DND-41 (cell line): ENCODE measurements at regions not wholly inside any gene's neighbourhood (a gene's known extent, or its start where the extent isn't known, plus 50 kb on each side); places are given as distances from the start of the nearest gene placed in this dataset.

Source experiments
- ATAC-seq: fragments of 200-7000 bp; cut with Tn5 transposase; 3 replicates; pipeline ENCODE4 v1.9.1; 2021; ENCODE audit warnings: low read depth; ENCODE audit not compliant: insufficient read depth
- DNase-seq: peaks from one replicate; pipeline ENCODE4 v3.0.0-alpha.2; 2020
- H2AFZ ChIP-seq: 2 replicates; pipeline ENCODE4 v1.6.0; 2012; ENCODE audit warnings: low read depth, low read length
- H3K27ac ChIP-seq: 2 replicates; pipeline ENCODE4 v1.5.1; 2012; ENCODE audit warnings: low read length, inconsistent platforms
- H3K27me3 ChIP-seq: fragments of 200-600 bp; sonication (generic); 2 replicates; pipeline ENCODE4 v1.6.0; 2012; ENCODE audit warnings: low read length, mild to moderate bottlenecking, inconsistent platforms; ENCODE audit not compliant: insufficient read depth, poor library complexity
- H3K36me3 ChIP-seq: 2 replicates; pipeline ENCODE4 v1.5.1; 2012; ENCODE audit warnings: low read length, inconsistent platforms; ENCODE audit not compliant: insufficient read depth
- H3K4me1 ChIP-seq: 2 replicates; pipeline ENCODE4 v1.5.1; 2012; ENCODE audit warnings: mild to moderate bottlenecking, low read length; ENCODE audit not compliant: insufficient read depth
- H3K4me2 ChIP-seq: 2 replicates; pipeline ENCODE4 v1.6.0; 2012; ENCODE audit warnings: mild to moderate bottlenecking, moderate library complexity, low read length, inconsistent platforms; ENCODE audit not compliant: insufficient read depth
- H3K4me3 ChIP-seq, 2 experiments: fragments of 200-600 bp in 1 of 2; shearing (Covaris generic) in 1 of 2; 2 replicates each; pipeline ENCODE4 v1.5.1; 2012 to 2016; ENCODE audit warnings: inconsistent platforms in 2 of 2, low read length in 2 of 2, mild to moderate bottlenecking in 2 of 2, low read depth in 1 of 2, moderate library complexity in 1 of 2
- H3K79me2 ChIP-seq: 2 replicates; pipeline ENCODE4 v1.6.0; 2012; ENCODE audit warnings: low read length, inconsistent platforms; ENCODE audit not compliant: insufficient read depth
- H3K9ac ChIP-seq: 2 replicates; pipeline ENCODE4 v1.6.0; 2012; ENCODE audit warnings: low read depth, mild to moderate bottlenecking, inconsistent platforms, low read length, moderate library complexity
- H3K9me3 ChIP-seq: 2 replicates; pipeline ENCODE4 v1.5.1; 2012; ENCODE audit warnings: low read length, moderate library complexity, mild to moderate bottlenecking, inconsistent platforms; ENCODE audit not compliant: insufficient read depth, severe bottlenecking
- H4K20me1 ChIP-seq: 2 replicates; pipeline ENCODE4 v1.6.0; 2012; ENCODE audit warnings: low read length; ENCODE audit not compliant: insufficient read depth
- EZH2 ChIP-seq: IDR thresholded peaks from 3 replicates; pipeline ENCODE4 v1.6.1; 2012; ENCODE audit warnings: borderline replicate concordance, low read depth, mild to moderate bottlenecking, moderate library complexity, low read length, inconsistent platforms; ENCODE audit not compliant: severe bottlenecking
- TF ChIP-seq, protein P1 (sequence below): IDR thresholded peaks from 2 replicates; pipeline ENCODE4 v1.5.1; 2012; ENCODE audit warnings: borderline replicate concordance, low read length, moderate library complexity, mild to moderate bottlenecking; ENCODE audit not compliant: poor library complexity, severe bottlenecking; ENCODE audit errors: extremely low read depth

DNA sequence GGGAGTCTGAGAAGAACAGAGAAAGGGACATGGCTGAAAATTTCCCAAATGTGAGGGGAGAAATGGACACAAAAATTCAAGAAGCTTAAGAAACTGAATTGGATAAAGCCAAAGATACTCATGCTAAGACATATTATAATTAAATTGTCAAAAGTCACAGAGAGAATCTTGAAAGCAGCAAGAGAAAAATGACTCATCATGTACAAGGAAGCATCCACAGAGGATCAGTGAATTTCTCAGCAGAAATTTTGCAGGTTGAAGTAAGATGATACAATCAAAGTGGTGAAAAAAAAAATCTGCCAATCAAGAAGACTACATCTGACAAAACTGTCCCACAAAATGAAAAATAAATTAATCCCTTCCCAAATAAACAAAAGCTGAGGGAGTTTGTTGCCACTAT, 56.8 kb downstream of the MPP7 start:
- Histone ChIP-seq H3K9ac (no peak overlapping the region), H3K4me3 (no peak overlapping the region), H3K79me2 (no peaks in the 10 kb centered on the region), H3K4me2 (no peak overlapping the region), H2AFZ (no peak overlapping the region), H3K27ac (no peak overlapping the region), H3K4me1 (no peaks in the 10 kb centered on the region), H3K27me3 (peaks cover 9% of the 10 kb centered on the region), H3K9me3 (no peaks in the 10 kb centered on the region), H3K36me3 (no peaks in the 10 kb centered on the region), H4K20me1 (no peaks in the 10 kb centered on the region)
- ATAC-seq, result no peak
- no peak for DNase-seq
- TF ChIP-seq, protein P1, sequence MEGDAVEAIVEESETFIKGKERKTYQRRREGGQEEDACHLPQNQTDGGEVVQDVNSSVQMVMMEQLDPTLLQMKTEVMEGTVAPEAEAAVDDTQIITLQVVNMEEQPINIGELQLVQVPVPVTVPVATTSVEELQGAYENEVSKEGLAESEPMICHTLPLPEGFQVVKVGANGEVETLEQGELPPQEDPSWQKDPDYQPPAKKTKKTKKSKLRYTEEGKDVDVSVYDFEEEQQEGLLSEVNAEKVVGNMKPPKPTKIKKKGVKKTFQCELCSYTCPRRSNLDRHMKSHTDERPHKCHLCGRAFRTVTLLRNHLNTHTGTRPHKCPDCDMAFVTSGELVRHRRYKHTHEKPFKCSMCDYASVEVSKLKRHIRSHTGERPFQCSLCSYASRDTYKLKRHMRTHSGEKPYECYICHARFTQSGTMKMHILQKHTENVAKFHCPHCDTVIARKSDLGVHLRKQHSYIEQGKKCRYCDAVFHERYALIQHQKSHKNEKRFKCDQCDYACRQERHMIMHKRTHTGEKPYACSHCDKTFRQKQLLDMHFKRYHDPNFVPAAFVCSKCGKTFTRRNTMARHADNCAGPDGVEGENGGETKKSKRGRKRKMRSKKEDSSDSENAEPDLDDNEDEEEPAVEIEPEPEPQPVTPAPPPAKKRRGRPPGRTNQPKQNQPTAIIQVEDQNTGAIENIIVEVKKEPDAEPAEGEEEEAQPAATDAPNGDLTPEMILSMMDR, result no peak
- no peak for TF ChIP-seq EZH2

- H3K4me3 ChIP-seq, result no peak overlapping the region
- no peaks in the 10 kb centered on the region for H3K4me1 ChIP-seq
- no peaks in the 10 kb centered on the region for H3K9me3 ChIP-seq
- H4K20me1 ChIP-seq, result no peaks in the 10 kb centered on the region
- DNase-seq (no peak), ATAC-seq (no peak)
- no peaks in the 10 kb centered on the region for H3K79me2 ChIP-seq
- H3K27ac ChIP-seq, result no peak overlapping the region
- H3K36me3 ChIP-seq, result no peaks in the 10 kb centered on the region
- H3K9ac ChIP-seq, result no peak overlapping the region
- H2AFZ ChIP-seq, result no peak overlapping the region
- no peak for TF ChIP-seq EZH2
- TF ChIP-seq, protein P1, result no peak
- H3K27me3 ChIP-seq, result peaks cover 9% of the 10 kb centered on the region
- no peak overlapping the region for H3K4me2 ChIP-seq
Measured at GRCh38 chr10:28243923-28244322, 58.9 kb downstream of the MPP7 start.

DNA sequence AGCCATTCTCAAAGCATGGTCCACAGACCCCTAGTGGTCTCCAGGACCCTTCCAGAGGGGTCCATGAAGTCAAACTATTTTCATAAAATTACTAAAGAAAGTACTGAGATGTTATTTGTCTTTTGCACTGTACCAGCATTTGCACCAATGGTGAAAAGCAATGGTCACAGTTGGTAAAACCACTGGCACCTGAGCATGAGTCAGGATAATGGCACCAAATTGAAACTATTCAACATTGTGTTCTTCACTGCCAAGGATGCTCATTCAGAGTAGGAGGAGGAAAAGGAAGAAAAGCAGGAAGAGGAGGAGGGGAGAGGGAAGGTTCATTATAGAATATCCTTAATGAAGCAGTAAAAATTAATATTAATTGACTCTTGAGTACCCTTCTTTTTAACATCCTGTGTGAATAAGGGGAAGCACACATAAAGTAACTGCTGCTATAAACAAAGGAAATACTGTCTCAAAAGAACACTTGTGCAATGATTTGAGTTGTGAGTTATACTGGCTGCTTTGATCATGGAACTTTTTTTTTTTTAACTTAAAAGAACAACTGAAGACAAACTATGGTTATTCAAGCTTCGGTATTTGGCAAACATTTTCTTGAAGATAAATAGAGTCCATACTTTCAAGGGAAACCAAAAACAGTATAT, 60.2 kb downstream of the MPP7 start:
- Histone ChIP-seq H4K20me1 (no peaks in the 10 kb centered on the region), H3K4me1 (no peaks in the 10 kb centered on the region), H3K9me3 (no peaks in the 10 kb centered on the region), H2AFZ (no peak overlapping the region), H3K4me3 (no peak overlapping the region), H3K4me2 (no peak overlapping the region), H3K9ac (no peak overlapping the region), H3K27ac (no peak overlapping the region), H3K27me3 (peaks cover 4% of the 10 kb centered on the region), H3K79me2 (no peaks in the 10 kb centered on the region), H3K36me3 (no peaks in the 10 kb centered on the region)
- TF ChIP-seq EZH2, result no peak
- TF ChIP-seq, protein P1, result no peak
- DNase-seq (no peak), ATAC-seq (no peak)
